Astrocyte of the spinal cord (primary cell): ENCODE measurements at regions not wholly inside any gene's neighbourhood (a gene's known extent, or its start where the extent isn't known, plus 50 kb on each side); places are given as distances from the start of the nearest gene placed in this dataset.

Experiments
- DNase-seq: peaks from one replicate; pipeline ENCODE4 v3.0.0; 2011; ENCODE audit warnings: low read depth, low spot score
- H3K4me3 ChIP-seq: 2 replicates; pipeline ENCODE4 v1.5.1; 2011; ENCODE audit warnings: low read depth, mild to moderate bottlenecking, low read length, moderate library complexity
- in situ Hi-C: cut with HindIII; loops from 2 replicates; pipeline ENCODE4 v1.10.0; 2017; ENCODE audit warnings: low sequenced_read_pairs
- TF ChIP-seq, protein P1 (sequence below): IDR thresholded peaks from 2 replicates; pipeline ENCODE4 v1.5.1; 2012; ENCODE audit warnings: low read depth, mild to moderate bottlenecking, low read length, inconsistent platforms

DNA sequence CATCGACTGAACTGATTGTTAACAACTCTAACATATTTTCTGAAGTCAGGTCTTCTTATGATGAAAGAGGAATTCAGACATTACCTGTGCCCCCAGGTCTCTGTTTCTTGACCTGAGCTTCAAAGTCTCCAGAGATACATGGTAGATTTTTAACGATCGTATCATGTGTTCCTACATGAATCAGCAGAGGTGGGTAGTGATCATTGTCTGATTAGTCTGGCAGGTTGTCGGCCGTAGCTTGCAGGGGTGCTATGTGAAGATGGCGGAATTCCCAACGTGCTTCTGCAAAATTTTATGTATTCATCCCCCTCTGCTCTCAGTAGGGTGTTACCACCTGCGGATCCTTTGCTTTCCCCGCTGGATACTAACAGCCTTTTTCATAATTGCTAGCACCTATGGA, 581.9 kb downstream of the GATA3 start:
- H3K4me3 ChIP-seq = no peak overlapping the region
- in situ Hi-C loops = no loop called here
- TF ChIP-seq, protein P1, sequence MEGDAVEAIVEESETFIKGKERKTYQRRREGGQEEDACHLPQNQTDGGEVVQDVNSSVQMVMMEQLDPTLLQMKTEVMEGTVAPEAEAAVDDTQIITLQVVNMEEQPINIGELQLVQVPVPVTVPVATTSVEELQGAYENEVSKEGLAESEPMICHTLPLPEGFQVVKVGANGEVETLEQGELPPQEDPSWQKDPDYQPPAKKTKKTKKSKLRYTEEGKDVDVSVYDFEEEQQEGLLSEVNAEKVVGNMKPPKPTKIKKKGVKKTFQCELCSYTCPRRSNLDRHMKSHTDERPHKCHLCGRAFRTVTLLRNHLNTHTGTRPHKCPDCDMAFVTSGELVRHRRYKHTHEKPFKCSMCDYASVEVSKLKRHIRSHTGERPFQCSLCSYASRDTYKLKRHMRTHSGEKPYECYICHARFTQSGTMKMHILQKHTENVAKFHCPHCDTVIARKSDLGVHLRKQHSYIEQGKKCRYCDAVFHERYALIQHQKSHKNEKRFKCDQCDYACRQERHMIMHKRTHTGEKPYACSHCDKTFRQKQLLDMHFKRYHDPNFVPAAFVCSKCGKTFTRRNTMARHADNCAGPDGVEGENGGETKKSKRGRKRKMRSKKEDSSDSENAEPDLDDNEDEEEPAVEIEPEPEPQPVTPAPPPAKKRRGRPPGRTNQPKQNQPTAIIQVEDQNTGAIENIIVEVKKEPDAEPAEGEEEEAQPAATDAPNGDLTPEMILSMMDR = no peak
- no peak for DNase-seq

DNA sequence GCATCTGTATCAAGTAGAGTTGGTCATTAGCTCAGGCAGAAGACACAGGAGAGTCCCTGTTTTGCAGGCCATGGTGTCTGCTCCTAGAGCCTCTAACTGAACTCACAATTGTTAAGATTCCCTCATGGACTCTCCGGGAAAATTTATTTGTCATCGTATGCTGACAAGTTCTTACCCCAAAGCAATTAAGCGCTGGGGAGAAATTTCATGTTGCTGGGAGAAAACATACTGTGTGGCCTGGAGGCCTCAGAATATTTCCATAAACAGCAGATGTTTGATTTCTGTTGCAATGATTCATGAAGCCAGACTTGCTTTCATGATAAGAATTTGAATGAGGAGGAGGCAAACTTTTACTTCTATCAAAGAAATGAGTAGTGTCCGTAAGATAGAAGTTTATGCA, 583.2 kb downstream of the GATA3 start:
- TF ChIP-seq, protein P1 = no peak
- in situ Hi-C loops = no loop called here
- H3K4me3 ChIP-seq = no peak overlapping the region
- no peak for DNase-seq

DNA sequence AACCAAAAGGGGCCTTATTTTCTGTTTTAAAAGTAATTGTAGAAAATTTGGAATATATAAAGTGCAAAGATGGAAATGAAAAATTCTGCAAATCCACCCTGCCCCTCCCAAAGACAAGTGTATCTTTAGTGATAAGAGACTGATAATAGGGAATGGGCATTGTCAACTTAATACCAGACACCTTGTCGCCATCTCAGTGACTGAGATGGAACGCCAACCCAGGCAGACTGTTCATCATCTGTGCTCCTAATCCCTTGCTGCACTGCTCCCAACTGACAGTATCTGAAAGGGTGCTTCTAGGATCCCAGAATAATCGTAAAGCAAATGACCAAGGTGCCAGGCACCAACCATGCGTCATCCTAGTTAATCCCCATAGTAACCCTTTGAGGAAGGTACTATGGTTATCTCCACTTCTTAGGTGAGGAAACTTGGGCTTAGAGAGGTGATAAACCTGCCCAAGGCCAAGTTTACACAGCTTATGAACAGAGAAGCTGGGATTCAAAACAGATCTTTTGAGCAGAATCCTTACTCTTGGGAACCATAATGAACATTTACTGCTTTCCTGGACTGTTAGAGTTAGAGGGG, 583.7 kb downstream of the GATA3 start:
- TF ChIP-seq, protein P1 = no peak
- in situ Hi-C loops = no loop called here
- no peak for DNase-seq
- no peak overlapping the region for H3K4me3 ChIP-seq

DNA sequence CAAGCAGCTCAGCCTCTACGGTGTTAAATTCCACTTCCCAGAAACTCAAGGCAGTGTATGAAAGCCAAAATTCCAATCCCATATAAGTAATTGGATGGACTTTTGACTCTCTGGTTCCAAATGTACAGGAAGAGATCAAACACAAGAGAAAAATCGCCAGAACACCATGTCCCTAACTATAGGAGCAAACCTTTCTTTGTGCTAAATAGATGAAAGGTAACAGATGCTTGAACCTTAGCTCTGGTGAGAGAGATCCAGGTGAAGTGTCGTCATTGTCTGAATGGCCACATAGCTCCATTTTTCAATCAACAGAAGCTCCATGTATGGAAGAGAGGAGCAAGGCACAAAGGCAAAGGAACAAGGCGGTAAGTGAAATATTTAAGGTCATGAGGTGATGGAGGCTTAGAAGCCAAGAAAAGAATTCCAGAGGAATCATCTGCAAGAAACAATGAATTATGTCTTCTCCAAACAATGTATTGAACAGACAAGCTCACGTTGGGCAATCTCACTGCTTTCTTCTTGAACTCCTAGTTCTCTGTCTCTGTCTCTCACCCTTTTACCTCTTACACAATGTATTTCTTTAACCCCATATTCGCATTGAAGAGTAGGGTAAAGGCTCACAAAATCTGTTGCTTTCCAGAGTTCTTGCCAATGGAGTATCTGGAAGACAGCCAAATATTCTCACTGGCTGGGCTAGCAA, 585.1 kb downstream of the GATA3 start:
- TF ChIP-seq, protein P1 = no peak
- DNase-seq = no peak
- in situ Hi-C loops = no loop called here
- H3K4me3 ChIP-seq = no peak overlapping the region

DNA sequence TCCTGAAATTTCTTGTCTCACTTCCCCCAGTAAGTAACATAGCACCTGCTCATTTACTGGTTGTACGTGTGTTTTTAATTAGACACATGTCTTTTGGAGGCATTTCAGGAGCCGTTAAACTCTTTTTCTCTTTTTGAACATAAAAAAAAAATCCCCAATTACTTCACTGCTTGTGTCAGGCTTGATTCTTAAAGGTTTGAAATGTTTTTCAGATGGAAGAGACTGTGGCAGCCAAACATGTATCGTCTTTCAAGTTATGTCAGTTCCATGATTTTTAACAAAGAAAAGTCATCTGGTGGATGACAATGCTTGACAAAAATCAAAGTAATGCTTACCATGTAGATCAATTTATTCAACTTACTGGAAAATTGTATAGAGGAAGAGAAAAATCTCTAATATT, 585.8 kb downstream of the GATA3 start:
- no peak for DNase-seq
- TF ChIP-seq, protein P1 = no peak
- in situ Hi-C loops = no loop called here
- no peak overlapping the region for H3K4me3 ChIP-seq

DNA sequence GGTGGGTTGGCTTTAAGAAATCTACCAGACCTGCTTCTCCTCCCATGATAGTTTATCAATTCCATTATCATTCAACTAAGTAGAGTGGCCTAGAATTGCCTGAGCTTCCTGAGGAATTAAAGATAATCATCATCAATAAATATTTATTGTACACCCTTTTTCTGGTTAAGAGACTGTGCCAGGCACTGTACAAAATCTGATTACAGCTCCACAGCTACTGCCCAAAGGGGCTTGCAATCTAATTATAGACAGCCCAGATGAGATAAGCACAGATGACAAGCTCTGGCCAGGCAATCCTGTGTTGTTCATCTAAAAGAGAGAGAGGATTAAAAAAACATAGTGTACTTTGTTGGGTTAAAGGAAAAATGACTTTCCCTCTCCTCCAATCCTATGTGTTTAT, 586.4 kb downstream of the GATA3 start:
- H3K4me3 ChIP-seq = no peak overlapping the region
- TF ChIP-seq, protein P1 = no peak
- in situ Hi-C loops = no loop called here

DNA sequence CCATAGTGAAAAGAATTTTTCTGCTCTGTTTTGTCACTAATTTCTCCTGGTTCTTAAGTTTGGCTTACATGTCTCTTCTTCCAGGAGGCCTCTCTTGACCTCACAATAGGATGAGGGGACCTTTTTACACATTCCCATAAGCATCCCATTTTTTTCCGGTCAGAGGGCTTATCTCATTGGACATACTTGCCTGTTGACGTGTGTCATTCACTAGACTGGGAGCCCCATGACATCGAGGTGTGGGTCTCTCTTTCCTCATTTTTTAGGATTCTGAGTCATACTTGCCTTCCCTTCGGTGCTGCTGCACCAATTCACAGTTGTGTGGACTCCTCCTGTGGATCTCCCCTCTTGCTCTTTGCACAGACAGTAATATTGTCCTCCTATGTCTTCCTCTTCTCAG, 601.8 kb downstream of the GATA3 start:
- no peak overlapping the region for H3K4me3 ChIP-seq
- no peak for DNase-seq
- TF ChIP-seq, protein P1 = no peak
- in situ Hi-C loops = no loop called here

More for the DNA sequence above, 586.4 kb downstream of the GATA3 start:
- no peak for DNase-seq
